Mononuclear cell (primary cell): ENCODE measurements at regions not wholly inside any gene's neighbourhood (a gene's known extent, or its start where the extent isn't known, plus 50 kb on each side); places are given as distances from the start of the nearest gene placed in this dataset.
"Not testable (repeated sequence)": the region's sequence is repeated elsewhere in the genome, so short reads cannot be mapped to it uniquely, and the experiment has no call there.

ENCODE experiments used
- H3K27me3 ChIP-seq: 2 replicates; pipeline ENCODE4 v1.6.0; 2011; ENCODE audit warnings: low read length, control low read depth; ENCODE audit not compliant: insufficient read depth
- H3K4me1 ChIP-seq: 2 replicates; pipeline ENCODE4 v1.5.1; 2011; ENCODE audit warnings: mild to moderate bottlenecking, low read length, control low read depth; ENCODE audit not compliant: insufficient read depth
- H3K4me3 ChIP-seq: 2 replicates; pipeline ENCODE4 v1.5.1; 2011; ENCODE audit warnings: mild to moderate bottlenecking, low read length, moderate library complexity
- H3K9me3 ChIP-seq: 2 replicates; pipeline ENCODE4 v1.5.1; 2011; ENCODE audit warnings: low read depth, mild to moderate bottlenecking, control low read depth, low read length

- H3K9me3 ChIP-seq, result no peaks in the 10 kb centered on the region
Observed at GRCh38 chr3:178353006-178353694, 183.1 kb upstream of the KCNMB2 start.

GRCh38 chr3:178359728-178360127, 176.5 kb upstream of the KCNMB2 start:
- Histone ChIP-seq H3K9me3 (no peaks in the 10 kb centered on the region), H3K4me3 (no peak overlapping the region), H3K27me3 (no peaks in the 10 kb centered on the region), H3K4me1 (no peaks in the 10 kb centered on the region)

More at GRCh38 chr3:178353006-178353694, 183.1 kb upstream of the KCNMB2 start:
- no peaks in the 10 kb centered on the region for H3K4me1 ChIP-seq
- no peak overlapping the region for H3K4me3 ChIP-seq
- H3K27me3 ChIP-seq, result no peaks in the 10 kb centered on the region

GRCh38 chr3:178363048-178363447, 173.2 kb upstream of the KCNMB2 start:
- not testable (repeated sequence) for H3K27me3 ChIP-seq, H3K9me3 ChIP-seq, H3K4me3 ChIP-seq, H3K4me1 ChIP-seq

GRCh38 chr3:178367817-178368617, 168.2 kb upstream of the KCNMB2 start:
- no peak overlapping the region for H3K4me3 ChIP-seq
- no peaks in the 10 kb centered on the region for H3K27me3 ChIP-seq
- no peaks in the 10 kb centered on the region for H3K4me1 ChIP-seq
- H3K9me3 ChIP-seq, result no peaks in the 10 kb centered on the region

GRCh38 chr3:178369006-178369405, 167.2 kb upstream of the KCNMB2 start:
- H3K4me1 ChIP-seq, result no peaks in the 10 kb centered on the region
- H3K9me3 ChIP-seq, result no peaks in the 10 kb centered on the region
- H3K4me3 ChIP-seq, result no peak overlapping the region
- no peaks in the 10 kb centered on the region for H3K27me3 ChIP-seq

- no peak overlapping the region for H3K4me3 ChIP-seq
- H3K4me1 ChIP-seq, result no peaks in the 10 kb centered on the region
- H3K9me3 ChIP-seq, result no peaks in the 10 kb centered on the region
- H3K27me3 ChIP-seq, result no peaks in the 10 kb centered on the region
Observed at GRCh38 chr3:178369811-178370210, 166.4 kb upstream of the KCNMB2 start.

GRCh38 chr3:178370387-178370786, 165.8 kb upstream of the KCNMB2 start:
- H3K9me3 ChIP-seq, result no peaks in the 10 kb centered on the region
- H3K4me3 ChIP-seq, result no peak overlapping the region
- H3K4me1 ChIP-seq, result no peaks in the 10 kb centered on the region
- no peaks in the 10 kb centered on the region for H3K27me3 ChIP-seq

- Histone ChIP-seq H3K4me1 (no peaks in the 10 kb centered on the region), H3K9me3 (no peaks in the 10 kb centered on the region), H3K27me3 (no peaks in the 10 kb centered on the region), H3K4me3 (no peak overlapping the region)
Observed at GRCh38 chr3:178381555-178381954, 154.7 kb upstream of the KCNMB2 start.

GRCh38 chr3:178381971-178382448, 154.2 kb upstream of the KCNMB2 start:
- no peaks in the 10 kb centered on the region for H3K9me3 ChIP-seq

GRCh38 chr3:178382449-178383061, 153.7 kb upstream of the KCNMB2 start:
- no peaks in the 10 kb centered on the region for H3K27me3 ChIP-seq
- no peaks in the 10 kb centered on the region for H3K4me1 ChIP-seq
- no peaks in the 10 kb centered on the region for H3K9me3 ChIP-seq
- H3K4me3 ChIP-seq, result no peak overlapping the region

More at GRCh38 chr3:178381971-178382448, 154.2 kb upstream of the KCNMB2 start:
- no peak overlapping the region for H3K4me3 ChIP-seq
- H3K4me1 ChIP-seq, result no peaks in the 10 kb centered on the region
- H3K27me3 ChIP-seq, result no peaks in the 10 kb centered on the region

- no peaks in the 10 kb centered on the region for H3K4me1 ChIP-seq
- no peaks in the 10 kb centered on the region for H3K9me3 ChIP-seq
- H3K4me3 ChIP-seq, result no peak overlapping the region
- H3K27me3 ChIP-seq, result no peaks in the 10 kb centered on the region
Observed at GRCh38 chr3:178384321-178385230, 151.7 kb upstream of the KCNMB2 start.

- H3K4me1 ChIP-seq, result no peaks in the 10 kb centered on the region
- no peak overlapping the region for H3K4me3 ChIP-seq
- H3K27me3 ChIP-seq, result no peaks in the 10 kb centered on the region
- no peaks in the 10 kb centered on the region for H3K9me3 ChIP-seq
Observed at GRCh38 chr3:178385280-178385952, 150.8 kb upstream of the KCNMB2 start.

GRCh38 chr3:178386401-178386800, 149.8 kb upstream of the KCNMB2 start:
- Histone ChIP-seq H3K4me3 (no peak overlapping the region), H3K4me1 (no peaks in the 10 kb centered on the region), H3K27me3 (no peaks in the 10 kb centered on the region), H3K9me3 (no peaks in the 10 kb centered on the region)

- no peaks in the 10 kb centered on the region for H3K27me3 ChIP-seq
- no peaks in the 10 kb centered on the region for H3K9me3 ChIP-seq
- H3K4me3 ChIP-seq, result no peak overlapping the region
- no peaks in the 10 kb centered on the region for H3K4me1 ChIP-seq
Observed at GRCh38 chr3:178386880-178387279, 149.4 kb upstream of the KCNMB2 start.
